ENCODE measurements at regions not wholly inside any gene's neighbourhood (a gene's known extent, or its start where the extent isn't known, plus 50 kb on each side); places are given as distances from the start of the nearest gene placed in this dataset.

DNA sequence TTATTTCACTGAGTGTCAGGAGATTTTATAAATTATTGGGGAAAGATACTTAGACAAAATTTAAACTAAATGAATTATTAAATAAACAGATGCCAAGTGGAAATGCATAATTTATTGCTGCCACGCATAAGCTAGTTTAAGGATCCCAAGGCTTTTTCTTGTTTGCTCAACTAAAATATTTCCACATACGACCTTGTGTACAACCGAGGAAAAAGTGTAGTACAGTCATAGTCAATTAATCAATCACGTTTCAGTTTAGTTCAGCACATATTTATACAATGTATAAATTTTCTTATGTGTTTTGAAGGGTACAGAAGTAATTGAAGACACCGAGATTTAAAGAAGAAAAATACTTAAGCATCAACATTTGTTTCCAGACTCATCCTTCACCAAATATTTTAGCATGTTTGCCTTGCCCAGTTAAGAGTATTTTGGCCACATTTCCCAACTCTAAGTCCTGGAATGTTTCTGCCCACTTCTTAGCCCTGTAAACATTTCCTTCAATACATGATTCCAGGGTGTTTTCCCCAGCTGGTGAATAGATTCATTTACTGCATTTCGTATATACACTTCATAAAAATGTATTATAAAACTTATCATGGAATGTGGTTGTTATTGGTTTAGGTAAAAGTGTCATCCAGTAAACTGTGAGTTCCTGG, 652.9 kb downstream of the ELAVL2 start:
- Histone ChIP-seq H3K27ac (no peak overlapping the region), H3K9me3 (no peaks in the 10 kb centered on the region), H3K4me3 (no peak overlapping the region), H3K4me1 (no peaks in the 10 kb centered on the region), H3K27me3 (no peaks in the 10 kb centered on the region), H3K36me3 (no peaks in the 10 kb centered on the region)
- no peak for DNase-seq
- intact Hi-C loops (cut with DNase I; ENCODE audit: low total_unique reads) = loop anchor here (10.0 kb wide), 1 partner anchor 48 kb away; no protein-coding TSS in a partner anchor
- TF ChIP-seq, protein P1, sequence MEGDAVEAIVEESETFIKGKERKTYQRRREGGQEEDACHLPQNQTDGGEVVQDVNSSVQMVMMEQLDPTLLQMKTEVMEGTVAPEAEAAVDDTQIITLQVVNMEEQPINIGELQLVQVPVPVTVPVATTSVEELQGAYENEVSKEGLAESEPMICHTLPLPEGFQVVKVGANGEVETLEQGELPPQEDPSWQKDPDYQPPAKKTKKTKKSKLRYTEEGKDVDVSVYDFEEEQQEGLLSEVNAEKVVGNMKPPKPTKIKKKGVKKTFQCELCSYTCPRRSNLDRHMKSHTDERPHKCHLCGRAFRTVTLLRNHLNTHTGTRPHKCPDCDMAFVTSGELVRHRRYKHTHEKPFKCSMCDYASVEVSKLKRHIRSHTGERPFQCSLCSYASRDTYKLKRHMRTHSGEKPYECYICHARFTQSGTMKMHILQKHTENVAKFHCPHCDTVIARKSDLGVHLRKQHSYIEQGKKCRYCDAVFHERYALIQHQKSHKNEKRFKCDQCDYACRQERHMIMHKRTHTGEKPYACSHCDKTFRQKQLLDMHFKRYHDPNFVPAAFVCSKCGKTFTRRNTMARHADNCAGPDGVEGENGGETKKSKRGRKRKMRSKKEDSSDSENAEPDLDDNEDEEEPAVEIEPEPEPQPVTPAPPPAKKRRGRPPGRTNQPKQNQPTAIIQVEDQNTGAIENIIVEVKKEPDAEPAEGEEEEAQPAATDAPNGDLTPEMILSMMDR (IDR thresholded peaks at IDR 0.05) = no peak

- Histone ChIP-seq H3K9me3 (no peaks in the 10 kb centered on the region), H3K27me3 (no peaks in the 10 kb centered on the region), H3K27ac (no peak overlapping the region), H3K4me3 (no peak overlapping the region), H3K36me3 (no peaks in the 10 kb centered on the region), H3K4me1 (no peaks in the 10 kb centered on the region)
- TF ChIP-seq, protein P1 (IDR thresholded peaks at IDR 0.05) = no peak
- no peak for DNase-seq
- intact Hi-C loops (cut with DNase I; ENCODE audit: low total_unique reads) = no loop called here
Observed at GRCh38 chr9:23194281-23194680, 631.8 kb downstream of the ELAVL2 start.

DNA sequence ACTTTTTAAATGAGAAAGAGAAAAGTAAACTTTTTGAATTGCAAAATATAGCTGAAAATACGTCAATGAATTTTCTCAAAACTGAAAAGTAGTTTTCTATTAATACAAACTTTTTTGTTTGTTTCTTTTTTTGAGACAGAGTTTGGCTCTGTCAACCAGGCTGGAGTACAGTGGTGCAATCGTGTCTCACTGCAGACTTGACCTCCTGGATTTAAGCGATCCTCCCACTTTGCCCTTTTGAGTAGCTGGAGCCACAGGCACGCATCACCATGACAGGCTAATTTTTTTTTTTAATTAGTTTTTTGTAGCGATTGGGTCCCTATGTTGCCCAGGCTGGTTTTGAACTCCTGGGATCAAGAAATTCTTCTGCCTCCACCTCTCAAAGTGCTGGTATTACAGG, 610.4 kb downstream of the ELAVL2 start:
- Histone ChIP-seq H3K9me3 (no peaks in the 10 kb centered on the region), H3K36me3 (no peaks in the 10 kb centered on the region), H3K4me3 (no peak overlapping the region), H3K4me1 (no peaks in the 10 kb centered on the region), H3K27me3 (no peaks in the 10 kb centered on the region), H3K27ac (no peak overlapping the region)
- intact Hi-C loops (cut with DNase I; ENCODE audit: low total_unique reads) = no loop called here
- DNase-seq = no peak
- TF ChIP-seq, protein P1 (IDR thresholded peaks at IDR 0.05) = no peak

DNA sequence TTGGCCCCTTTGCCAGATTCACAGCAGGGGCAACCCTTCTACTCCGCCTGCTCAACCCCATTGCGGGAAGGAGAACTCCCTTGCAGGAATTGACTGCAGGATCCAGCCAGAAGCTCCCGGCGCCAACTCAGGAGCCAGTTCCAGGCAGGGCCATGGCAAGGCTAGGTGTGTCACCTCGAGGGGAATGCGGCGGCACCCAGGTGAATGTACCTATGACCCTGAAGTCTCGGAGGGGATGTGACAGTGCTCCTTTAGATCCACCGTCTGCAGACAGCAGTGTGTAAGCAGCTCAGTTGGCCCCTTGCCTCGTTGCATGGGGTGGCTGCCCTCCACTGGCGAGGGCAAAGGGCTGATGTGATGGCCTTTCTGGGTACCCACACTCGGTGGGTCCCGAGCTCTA, 606.6 kb downstream of the ELAVL2 start:
- intact Hi-C loops (cut with DNase I; ENCODE audit: low total_unique reads) = no loop called here
- no peaks in the 10 kb centered on the region for H3K36me3 ChIP-seq
- no peaks in the 10 kb centered on the region for H3K27me3 ChIP-seq
- H3K9me3 ChIP-seq = no peaks in the 10 kb centered on the region
- TF ChIP-seq, protein P1 (IDR thresholded peaks at IDR 0.05) = no peak
- H3K4me3 ChIP-seq = no peak overlapping the region
- H3K4me1 ChIP-seq = no peaks in the 10 kb centered on the region
- H3K27ac ChIP-seq = no peak overlapping the region
- DNase-seq = no peak

DNA sequence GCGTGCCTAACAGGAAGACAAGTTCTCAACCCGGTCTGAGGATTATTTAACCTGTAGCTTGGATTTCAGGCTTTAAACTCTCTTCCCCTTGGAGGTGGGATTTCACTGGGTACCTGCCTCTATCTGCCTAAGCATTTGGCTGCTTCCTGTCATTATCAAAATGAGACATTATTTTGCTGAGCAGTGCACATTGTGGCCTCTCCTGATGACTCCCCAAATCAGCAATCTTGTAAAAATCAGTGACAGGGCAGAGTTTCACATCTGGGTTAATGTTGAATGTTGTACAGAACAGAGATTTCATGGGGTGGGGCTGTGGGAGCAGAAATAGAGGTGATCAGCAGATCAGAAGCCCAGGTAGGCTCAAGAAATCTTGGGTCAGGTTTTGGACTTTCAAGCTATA, 605.9 kb downstream of the ELAVL2 start:
- no peaks in the 10 kb centered on the region for H3K36me3 ChIP-seq
- H3K9me3 ChIP-seq = no peaks in the 10 kb centered on the region
- TF ChIP-seq, protein P1 (IDR thresholded peaks at IDR 0.05) = no peak
- intact Hi-C loops (cut with DNase I; ENCODE audit: low total_unique reads) = no loop called here
- no peak overlapping the region for H3K4me3 ChIP-seq
- DNase-seq = no peak
- no peaks in the 10 kb centered on the region for H3K4me1 ChIP-seq
- no peaks in the 10 kb centered on the region for H3K27me3 ChIP-seq
- H3K27ac ChIP-seq = no peak overlapping the region

DNA sequence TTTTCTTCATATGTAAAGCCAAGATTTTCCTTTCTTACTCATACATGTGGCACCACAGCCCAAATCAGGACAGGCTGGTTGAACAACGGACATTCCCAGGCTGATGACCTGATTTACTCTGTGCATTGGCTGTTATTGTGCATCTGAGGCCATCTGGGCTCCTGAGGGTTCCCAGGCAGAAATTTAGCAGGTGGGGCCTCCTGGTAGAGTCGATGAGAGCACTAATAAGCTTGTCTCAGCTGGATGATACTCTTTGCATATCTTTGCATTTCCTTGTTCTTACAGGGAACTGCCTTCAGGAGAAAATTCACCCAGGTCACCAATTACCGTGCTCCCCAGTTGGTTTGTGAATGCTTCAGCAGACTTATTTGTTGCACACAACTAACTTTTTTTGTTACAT, 605.1 kb downstream of the ELAVL2 start:
- Histone ChIP-seq H3K4me3 (no peak overlapping the region), H3K9me3 (no peaks in the 10 kb centered on the region), H3K36me3 (no peaks in the 10 kb centered on the region), H3K4me1 (no peaks in the 10 kb centered on the region), H3K27me3 (no peaks in the 10 kb centered on the region), H3K27ac (no peak overlapping the region)
- DNase-seq = no peak
- intact Hi-C loops (cut with DNase I; ENCODE audit: low total_unique reads) = no loop called here
- TF ChIP-seq, protein P1 (IDR thresholded peaks at IDR 0.05) = no peak
